ENCODE measurements at regions not wholly inside any gene's neighbourhood (a gene's known extent, or its start where the extent isn't known, plus 50 kb on each side); places are given as distances from the start of the nearest gene placed in this dataset.

DNA sequence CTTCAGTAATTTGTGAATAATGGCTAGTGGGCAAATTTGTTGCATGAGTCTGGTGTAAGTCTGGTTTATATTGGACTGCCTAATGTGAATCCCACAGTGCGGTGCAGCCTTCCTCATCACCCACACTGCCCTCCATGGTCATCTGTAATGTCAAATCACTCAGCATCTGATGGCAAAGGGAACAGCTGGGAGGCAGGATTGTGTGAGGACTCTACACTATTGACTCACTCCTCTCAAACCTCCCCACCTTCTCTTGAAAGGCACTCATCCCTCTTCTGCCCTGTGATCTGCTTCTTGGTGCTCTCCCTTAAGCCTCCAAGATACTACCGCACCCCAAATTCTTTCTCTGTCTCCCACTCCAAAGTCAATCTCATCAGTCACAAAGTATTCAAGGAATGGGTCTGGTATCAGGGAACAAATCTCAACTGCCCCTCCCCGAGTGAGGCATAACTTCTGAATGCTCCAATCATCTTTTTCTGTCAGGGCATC, 146.0 kb upstream of the BEND6 start:
- peak in 1 of 2 donors; percentile 16 for DNase-seq (ENCODE audit: low read depth in 1 of 2, low spot score in 1 of 2)
- Histone ChIP-seq H3K4me3 (no peak overlapping the region), H3K4me1 (ENCODE audit: low read depth) (peaks cover 15% of the 10 kb centered on the region), H3K27ac (peak overlapping the region; percentile 47), H3K9me3 (ENCODE audit: low read depth) (no peaks in the 10 kb centered on the region), H3K36me3 (no peaks in the 10 kb centered on the region), H3K27me3 (no peaks in the 10 kb centered on the region)
- TF ChIP-seq, protein P1, sequence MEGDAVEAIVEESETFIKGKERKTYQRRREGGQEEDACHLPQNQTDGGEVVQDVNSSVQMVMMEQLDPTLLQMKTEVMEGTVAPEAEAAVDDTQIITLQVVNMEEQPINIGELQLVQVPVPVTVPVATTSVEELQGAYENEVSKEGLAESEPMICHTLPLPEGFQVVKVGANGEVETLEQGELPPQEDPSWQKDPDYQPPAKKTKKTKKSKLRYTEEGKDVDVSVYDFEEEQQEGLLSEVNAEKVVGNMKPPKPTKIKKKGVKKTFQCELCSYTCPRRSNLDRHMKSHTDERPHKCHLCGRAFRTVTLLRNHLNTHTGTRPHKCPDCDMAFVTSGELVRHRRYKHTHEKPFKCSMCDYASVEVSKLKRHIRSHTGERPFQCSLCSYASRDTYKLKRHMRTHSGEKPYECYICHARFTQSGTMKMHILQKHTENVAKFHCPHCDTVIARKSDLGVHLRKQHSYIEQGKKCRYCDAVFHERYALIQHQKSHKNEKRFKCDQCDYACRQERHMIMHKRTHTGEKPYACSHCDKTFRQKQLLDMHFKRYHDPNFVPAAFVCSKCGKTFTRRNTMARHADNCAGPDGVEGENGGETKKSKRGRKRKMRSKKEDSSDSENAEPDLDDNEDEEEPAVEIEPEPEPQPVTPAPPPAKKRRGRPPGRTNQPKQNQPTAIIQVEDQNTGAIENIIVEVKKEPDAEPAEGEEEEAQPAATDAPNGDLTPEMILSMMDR (IDR thresholded peaks at IDR 0.05; ENCODE audit: low read depth, low read length): no peak

DNA sequence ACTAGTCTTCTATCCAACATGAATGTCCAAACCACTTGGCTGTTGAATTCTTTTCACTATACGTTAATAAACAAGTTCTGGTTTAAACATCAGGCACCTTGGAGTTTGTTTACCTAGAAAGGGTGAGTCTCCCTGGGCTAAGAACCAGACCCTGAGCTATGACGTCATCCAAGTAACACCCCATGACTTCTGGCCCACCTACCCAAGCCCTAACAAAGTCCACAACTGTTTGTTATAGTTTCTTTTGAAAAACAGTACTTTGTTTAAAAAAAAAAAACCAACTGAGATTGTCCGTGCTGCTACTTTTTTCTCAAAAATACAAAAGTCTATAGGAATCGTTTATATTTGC, 146.9 kb upstream of the BEND6 start:
- Histone ChIP-seq H3K4me3 (no peak overlapping the region), H3K4me1 (ENCODE audit: low read depth) (peaks cover 11% of the 10 kb centered on the region), H3K36me3 (no peaks in the 10 kb centered on the region), H3K27me3 (no peaks in the 10 kb centered on the region), H3K9me3 (ENCODE audit: low read depth) (no peaks in the 10 kb centered on the region), H3K27ac (no peak overlapping the region)
- no peak for DNase-seq (ENCODE audit: low read depth in 1 of 2, low spot score in 1 of 2)
- TF ChIP-seq, protein P1 (IDR thresholded peaks at IDR 0.05; ENCODE audit: low read depth, low read length): no peak

DNA sequence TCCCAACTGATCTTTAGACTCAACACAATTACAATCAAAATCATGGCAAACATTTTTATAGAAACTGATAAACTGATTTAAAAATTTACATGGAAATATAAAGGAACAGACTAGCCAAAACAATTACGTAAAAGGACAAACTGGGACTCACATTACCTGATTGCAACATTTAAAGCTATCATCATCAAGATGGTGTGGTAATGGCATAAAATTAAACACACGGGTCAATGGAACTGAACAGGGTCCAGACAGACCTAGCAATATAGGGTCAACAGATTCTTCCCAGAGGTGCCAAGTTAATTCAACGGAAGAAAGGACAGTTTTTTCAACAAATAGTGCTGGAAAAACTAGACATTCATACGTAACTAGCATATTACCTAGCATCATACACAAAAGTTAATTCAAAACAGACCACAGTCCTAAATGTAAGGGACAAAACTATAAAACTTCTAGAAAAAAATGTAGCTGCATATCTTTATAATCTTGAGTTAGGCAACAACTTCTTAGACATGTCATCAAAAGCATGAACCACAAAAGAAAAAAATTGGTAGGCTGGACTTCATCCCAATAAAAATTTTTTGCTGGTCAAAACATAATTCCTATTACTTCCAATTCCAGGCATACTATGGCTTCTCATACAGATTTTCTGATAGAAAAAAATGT, 147.4 kb upstream of the BEND6 start:
- DNase-seq (ENCODE audit: low read depth in 1 of 2, low spot score in 1 of 2): no peak
- no peaks in the 10 kb centered on the region for H3K36me3 ChIP-seq
- TF ChIP-seq, protein P1 (IDR thresholded peaks at IDR 0.05; ENCODE audit: low read depth, low read length): no peak
- H3K27me3 ChIP-seq: no peaks in the 10 kb centered on the region
- no peak overlapping the region for H3K27ac ChIP-seq
- H3K4me1 ChIP-seq (ENCODE audit: low read depth): peaks cover 11% of the 10 kb centered on the region
- H3K9me3 ChIP-seq (ENCODE audit: low read depth): no peaks in the 10 kb centered on the region
- no peak overlapping the region for H3K4me3 ChIP-seq

DNA sequence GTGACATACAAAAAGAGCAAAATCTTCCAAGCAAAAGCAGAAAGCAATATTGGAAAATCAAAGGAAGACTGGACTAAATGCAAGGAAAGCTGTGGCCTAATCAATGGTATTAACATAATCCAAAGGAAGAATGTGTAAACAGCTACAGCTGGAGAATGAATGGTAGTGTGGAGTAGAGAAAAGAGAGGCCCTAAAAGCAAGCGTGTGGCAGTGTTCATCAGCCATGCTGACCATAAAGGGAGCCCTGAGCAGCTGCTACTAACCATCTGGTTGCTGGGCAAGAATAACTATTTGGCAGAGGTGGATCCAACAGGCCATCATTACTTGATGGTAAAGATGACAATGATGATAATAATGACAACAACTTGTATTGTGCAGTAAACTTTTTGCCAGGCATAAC, 148.5 kb upstream of the BEND6 start:
- no peak overlapping the region for H3K4me3 ChIP-seq
- no peaks in the 10 kb centered on the region for H3K36me3 ChIP-seq
- no peak for DNase-seq (ENCODE audit: low read depth in 1 of 2, low spot score in 1 of 2)
- H3K27me3 ChIP-seq: no peaks in the 10 kb centered on the region
- TF ChIP-seq, protein P1 (IDR thresholded peaks at IDR 0.05; ENCODE audit: low read depth, low read length): no peak
- H3K9me3 ChIP-seq (ENCODE audit: low read depth): no peaks in the 10 kb centered on the region
- peaks cover 11% of the 10 kb centered on the region for H3K4me1 ChIP-seq (ENCODE audit: low read depth)
- H3K27ac ChIP-seq: no peak overlapping the region

DNA sequence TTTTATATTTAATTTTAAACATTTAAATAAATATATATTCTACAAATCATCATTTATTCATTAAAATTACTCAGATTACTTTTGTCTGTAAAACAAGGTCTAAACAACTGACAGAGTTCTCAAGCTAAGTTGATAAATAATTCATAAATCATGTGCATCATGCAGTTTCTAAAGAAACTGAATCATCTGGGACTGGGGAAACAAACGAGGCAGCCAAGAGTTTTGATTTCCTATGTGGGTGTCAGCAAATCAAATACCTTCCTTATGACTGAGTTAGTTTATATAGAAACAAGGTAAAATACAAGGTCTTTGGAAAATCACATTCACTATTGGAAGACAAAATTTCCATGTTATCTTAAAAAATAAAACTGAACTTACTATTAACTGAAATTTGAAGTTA, 149.9 kb upstream of the BEND6 start:
- TF ChIP-seq, protein P1 (IDR thresholded peaks at IDR 0.05; ENCODE audit: low read depth, low read length): no peak
- no peaks in the 10 kb centered on the region for H3K36me3 ChIP-seq

More for the DNA sequence above, 149.9 kb upstream of the BEND6 start:
- Histone ChIP-seq H3K4me1 (ENCODE audit: low read depth) (peaks cover 11% of the 10 kb centered on the region), H3K27ac (no peak overlapping the region), H3K9me3 (ENCODE audit: low read depth) (no peaks in the 10 kb centered on the region), H3K4me3 (no peak overlapping the region), H3K27me3 (no peaks in the 10 kb centered on the region)
- peak in 1 of 2 donors; percentile 44 for DNase-seq (ENCODE audit: low read depth in 1 of 2, low spot score in 1 of 2)

Measured in cardiac muscle cell (in vitro differentiated cells and primary cell).